SIG-M5 (cell line): ENCODE measurements at regions not wholly inside any gene's neighbourhood (a gene's known extent, or its start where the extent isn't known, plus 50 kb on each side); places are given as distances from the start of the nearest gene placed in this dataset.
"Not testable (repeated sequence)": the region's sequence is repeated elsewhere in the genome, so short reads cannot be mapped to it uniquely, and the experiment has no call there.

Experiments used
- DNase-seq: peaks from one replicate; lab custom pipeline; 2025; lab: John Stamatoyannopoulos, UW

- no peak for DNase-seq
These were observed 116.6 kb upstream of the IFNE start for GRCh38 chr9:21598749-21599148.

GRCh38 chr9:21605489-21605931 lies 123.4 kb upstream of the IFNE start:
- DNase-seq: no peak

GRCh38 chr9:21607576-21607975 lies 125.5 kb upstream of the IFNE start:
- no peak for DNase-seq

GRCh38 chr9:21608200-21608599 lies 126.1 kb upstream of the IFNE start:
- no peak for DNase-seq

GRCh38 chr9:21609506-21609905 lies 127.4 kb upstream of the IFNE start:
- no peak for DNase-seq

- no peak for DNase-seq
These were observed 129.8 kb upstream of the IFNE start for GRCh38 chr9:21611891-21612290.

- no peak for DNase-seq
These were observed 132.9 kb upstream of the IFNE start for GRCh38 chr9:21615018-21615417.

- no peak for DNase-seq
These were observed 133.3 kb upstream of the IFNE start for GRCh38 chr9:21615446-21615845.

GRCh38 chr9:21616082-21616778 lies 134.1 kb upstream of the IFNE start:
- no peak for DNase-seq

- no peak for DNase-seq
These were observed 142.8 kb upstream of the IFNE start for GRCh38 chr9:21624675-21625644.

- DNase-seq: no peak
These were observed 144.4 kb upstream of the IFNE start for GRCh38 chr9:21626493-21626892.

GRCh38 chr9:21628954-21629353 lies 146.8 kb upstream of the IFNE start:
- DNase-seq: not testable (repeated sequence)

- DNase-seq: no peak
These were observed 152.8 kb upstream of the IFNE start for GRCh38 chr9:21634951-21635350.

- no peak for DNase-seq
These were observed 156.0 kb upstream of the IFNE start for GRCh38 chr9:21638104-21638503.

- no peak for DNase-seq
These were observed 149.3 kb upstream of the MTAP start for GRCh38 chr9:21653091-21653490.

- no peak for DNase-seq
These were observed 148.8 kb upstream of the MTAP start for GRCh38 chr9:21653589-21653988.

GRCh38 chr9:21656776-21657674 lies 145.4 kb upstream of the MTAP start:
- DNase-seq: no peak

- no peak for DNase-seq
These were observed 144.3 kb upstream of the MTAP start for GRCh38 chr9:21657966-21658667.

- DNase-seq: no peak
These were observed 141.5 kb upstream of the MTAP start for GRCh38 chr9:21660976-21661375.

- no peak for DNase-seq
These were observed 140.8 kb upstream of the MTAP start for GRCh38 chr9:21661626-21662025.

- no peak for DNase-seq
These were observed 133.9 kb upstream of the MTAP start for GRCh38 chr9:21668516-21668915.
